GM23338 (cell line): ENCODE measurements at regions not wholly inside any gene's neighbourhood (a gene's known extent, or its start where the extent isn't known, plus 50 kb on each side); places are given as distances from the start of the nearest gene placed in this dataset.

ENCODE experiments used
- ATAC-seq: fragments of 200-7000 bp; cut with Tn5 transposase; 3 replicates; pipeline ENCODE4 v1.9.1; 2020
- DNase-seq: peaks from one replicate; pipeline ENCODE4 v3.0.0-alpha.2; 2015; ENCODE audit warnings: low spot score
- H2AFZ ChIP-seq: fragments of 200-600 bp; sonication (generic); 2 replicates; pipeline ENCODE4 v1.8.0; 2016; ENCODE audit warnings: antibody characterized with exemption, mild to moderate bottlenecking, moderate library complexity
- H3F3A ChIP-seq: fragments of 200-600 bp; sonication (generic); replicated peaks from 2 replicates; pipeline ENCODE4 v1.8.0; 2017; ENCODE audit warnings: antibody characterized with exemption, mixed run types, low read depth
- H3K27ac ChIP-seq: fragments of 200-600 bp; sonication (generic); 2 replicates; pipeline ENCODE4 v1.6.1; 2016; ENCODE audit warnings: low read depth
- H3K27me3 ChIP-seq: fragments of 200-600 bp; sonication (generic); 2 replicates; pipeline ENCODE4 v1.8.0; 2016; ENCODE audit warnings: mild to moderate bottlenecking, mixed run types, moderate library complexity; ENCODE audit not compliant: insufficient read depth
- H3K36me3 ChIP-seq: fragments of 200-600 bp; sonication (generic); 2 replicates; pipeline ENCODE4 v1.8.0; 2016; ENCODE audit warnings: mild to moderate bottlenecking; ENCODE audit not compliant: insufficient read depth
- H3K4me1 ChIP-seq: fragments of 200-600 bp; sonication (generic); 2 replicates; pipeline ENCODE4 v1.8.0; 2016; ENCODE audit warnings: mild to moderate bottlenecking, moderate library complexity; ENCODE audit not compliant: insufficient read depth
- H3K4me2 ChIP-seq: fragments of 200-600 bp; sonication (generic); 2 replicates; pipeline ENCODE4 v1.7.1; 2017; ENCODE audit warnings: mixed run types
- H3K4me3 ChIP-seq: fragments of 200-600 bp; sonication (generic); 2 replicates; pipeline ENCODE4 v1.6.1; 2016; ENCODE audit warnings: mixed run types
- H3K79me2 ChIP-seq: fragments of 200-600 bp; sonication (generic); replicated peaks from 2 replicates; pipeline ENCODE4 v1.8.0; 2017; ENCODE audit warnings: mild to moderate bottlenecking; ENCODE audit not compliant: insufficient read depth
- H3K9me2 ChIP-seq: fragments of 200-600 bp; sonication (generic); 2 replicates; pipeline ENCODE4 v1.8.0; 2017; ENCODE audit not compliant: insufficient read depth
- H4K20me1 ChIP-seq: fragments of 200-600 bp; sonication (generic); replicated peaks from 2 replicates; pipeline ENCODE4 v1.8.0; 2017; ENCODE audit warnings: mild to moderate bottlenecking; ENCODE audit not compliant: insufficient read depth
- H3K27ac Mint-ChIP-seq: 2 replicates; pipeline ENCODE4 v1.8.0; 2020; ENCODE audit warnings: inconsistent platforms, mild to moderate bottlenecking, moderate library complexity, mixed read lengths
- H3K27me3 Mint-ChIP-seq: 3 replicates; pipeline ENCODE4 v1.8.0; 2022; ENCODE audit warnings: low read depth, mild to moderate bottlenecking, moderate library complexity, mixed read lengths, inconsistent platforms; ENCODE audit not compliant: insufficient read depth, poor library complexity
- H3K36me3 Mint-ChIP-seq: 3 replicates; pipeline ENCODE4 v1.8.0; 2021; ENCODE audit warnings: low read depth, mild to moderate bottlenecking, inconsistent platforms, moderate library complexity, mixed read lengths
- H3K4me1 Mint-ChIP-seq: 3 replicates; pipeline ENCODE4 v1.8.0; 2020; ENCODE audit warnings: mild to moderate bottlenecking, inconsistent platforms, mixed read lengths
- H3K4me3 Mint-ChIP-seq: 3 replicates; pipeline ENCODE4 v1.8.0; 2021; ENCODE audit warnings: moderate library complexity, mild to moderate bottlenecking, inconsistent platforms, mixed read lengths
- H3K9me3 Mint-ChIP-seq: 3 replicates; pipeline ENCODE4 v1.8.0; 2020; ENCODE audit warnings: moderate library complexity, mild to moderate bottlenecking, inconsistent platforms, mixed read lengths
- CREB1 ChIP-seq: fragments of 250-450 bp; sonication (Bioruptor Pico); IDR thresholded peaks from 2 replicates; pipeline ENCODE4 v1.5.0; 2020; ENCODE audit warnings: low read depth, mild to moderate bottlenecking, moderate library complexity
- EZH2phosphoT487 ChIP-seq: fragments of 200-600 bp; sonication (generic); IDR thresholded peaks from one replicate; pipeline ENCODE4 v1.8.1; 2018; ENCODE audit warnings: antibody characterized with exemption; ENCODE audit not compliant: unreplicated experiment
- JUNB ChIP-seq: IDR thresholded peaks from one replicate; pipeline ENCODE4 v1.6.1; 2016; ENCODE audit warnings: antibody characterized with exemption; ENCODE audit not compliant: unreplicated experiment
- NANOG ChIP-seq: IDR thresholded peaks from 2 replicates; pipeline ENCODE4 v1.6.1; 2016; ENCODE audit warnings: antibody characterized with exemption, borderline replicate concordance
- ZNF114 ChIP-seq: fragments of 250-450 bp; sonication (Bioruptor Pico); IDR thresholded peaks from 2 replicates; pipeline ENCODE4 v1.5.0; 2020; ENCODE audit warnings: mild to moderate bottlenecking, moderate library complexity
- TF ChIP-seq, protein P1 (sequence below): IDR thresholded peaks from 2 replicates; pipeline ENCODE4 v1.6.1; 2016; ENCODE audit warnings: antibody characterized with exemption
- TF ChIP-seq, protein P2 (sequence below), 2 experiments: fragments of 200-600 bp in 1 of 2; sonication (generic) in 1 of 2; conservative IDR thresholded peaks; 2 replicates each; pipeline versions ENCODE4 v1.5.1 to v1.6.1; 2016 to 2017; ENCODE audit warnings: antibody characterized with exemption in 2 of 2, low read depth in 2 of 2, mild to moderate bottlenecking in 2 of 2, moderate library complexity in 1 of 2
- TF ChIP-seq, protein P3 (sequence below): fragments of 250-450 bp; sonication (Bioruptor Pico); IDR thresholded peaks from 2 replicates; pipeline ENCODE4 v1.5.0; 2020; ENCODE audit warnings: mild to moderate bottlenecking, moderate library complexity

DNA sequence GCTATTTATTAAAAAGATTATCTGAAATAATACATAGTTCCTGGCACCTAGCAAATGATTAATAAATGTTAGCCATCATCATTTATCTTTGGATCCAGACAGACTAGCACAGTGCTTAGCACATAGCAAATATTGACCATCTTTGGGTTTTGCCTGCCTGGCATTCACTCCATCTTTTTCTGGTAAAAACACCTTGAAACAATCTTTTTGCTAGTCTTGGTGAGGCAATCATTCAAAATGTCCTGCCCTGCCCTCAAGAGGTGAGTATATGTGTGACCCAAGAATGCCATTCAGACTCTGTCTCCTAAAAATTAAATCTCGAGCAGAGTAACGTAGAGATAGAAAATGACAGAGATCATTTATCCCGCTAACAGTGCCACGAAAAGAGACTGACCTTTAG, 78.3 kb upstream of the ZNF280D start:
- no peaks in the 10 kb centered on the region for H3K4me1 ChIP-seq
- H3K4me1 Mint-ChIP-seq = no peaks in the 10 kb centered on the region
- no peak overlapping the region for H3K4me3 Mint-ChIP-seq
- H2AFZ ChIP-seq = peak overlapping the region; percentile 8; the same call in 1 of the 2 replicates
- no peaks in the 10 kb centered on the region; the same call in 2 of the 3 replicates for H3K36me3 Mint-ChIP-seq
- H4K20me1 ChIP-seq = no peaks in the 10 kb centered on the region
- no peak overlapping the region for H3K27ac Mint-ChIP-seq
- no peaks in the 10 kb centered on the region for H3K27me3 ChIP-seq
- H3K36me3 ChIP-seq = peaks cover 4% of the 10 kb centered on the region; the same call in 1 of the 2 replicates
- no peak for ATAC-seq
- no peak overlapping the region for H3K4me3 ChIP-seq
- H3F3A ChIP-seq = no peaks in the 10 kb centered on the region
- H3K9me2 ChIP-seq = no peaks in the 10 kb centered on the region; the same call in 1 of the 2 replicates
- TF ChIP-seq, protein P1, sequence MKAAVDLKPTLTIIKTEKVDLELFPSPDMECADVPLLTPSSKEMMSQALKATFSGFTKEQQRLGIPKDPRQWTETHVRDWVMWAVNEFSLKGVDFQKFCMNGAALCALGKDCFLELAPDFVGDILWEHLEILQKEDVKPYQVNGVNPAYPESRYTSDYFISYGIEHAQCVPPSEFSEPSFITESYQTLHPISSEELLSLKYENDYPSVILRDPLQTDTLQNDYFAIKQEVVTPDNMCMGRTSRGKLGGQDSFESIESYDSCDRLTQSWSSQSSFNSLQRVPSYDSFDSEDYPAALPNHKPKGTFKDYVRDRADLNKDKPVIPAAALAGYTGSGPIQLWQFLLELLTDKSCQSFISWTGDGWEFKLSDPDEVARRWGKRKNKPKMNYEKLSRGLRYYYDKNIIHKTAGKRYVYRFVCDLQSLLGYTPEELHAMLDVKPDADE = no peak
- TF ChIP-seq, protein P2, sequence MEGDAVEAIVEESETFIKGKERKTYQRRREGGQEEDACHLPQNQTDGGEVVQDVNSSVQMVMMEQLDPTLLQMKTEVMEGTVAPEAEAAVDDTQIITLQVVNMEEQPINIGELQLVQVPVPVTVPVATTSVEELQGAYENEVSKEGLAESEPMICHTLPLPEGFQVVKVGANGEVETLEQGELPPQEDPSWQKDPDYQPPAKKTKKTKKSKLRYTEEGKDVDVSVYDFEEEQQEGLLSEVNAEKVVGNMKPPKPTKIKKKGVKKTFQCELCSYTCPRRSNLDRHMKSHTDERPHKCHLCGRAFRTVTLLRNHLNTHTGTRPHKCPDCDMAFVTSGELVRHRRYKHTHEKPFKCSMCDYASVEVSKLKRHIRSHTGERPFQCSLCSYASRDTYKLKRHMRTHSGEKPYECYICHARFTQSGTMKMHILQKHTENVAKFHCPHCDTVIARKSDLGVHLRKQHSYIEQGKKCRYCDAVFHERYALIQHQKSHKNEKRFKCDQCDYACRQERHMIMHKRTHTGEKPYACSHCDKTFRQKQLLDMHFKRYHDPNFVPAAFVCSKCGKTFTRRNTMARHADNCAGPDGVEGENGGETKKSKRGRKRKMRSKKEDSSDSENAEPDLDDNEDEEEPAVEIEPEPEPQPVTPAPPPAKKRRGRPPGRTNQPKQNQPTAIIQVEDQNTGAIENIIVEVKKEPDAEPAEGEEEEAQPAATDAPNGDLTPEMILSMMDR (conservative IDR thresholded peaks at IDR 0.05; ENCODE audit: low read depth in 2 of 2) = peak; percentile 12 to 31; a peak in 2 of 4 replicates
- DNase-seq = no peak
- H3K79me2 ChIP-seq = no peaks in the 10 kb centered on the region
- peaks cover 23% of the 10 kb centered on the region; the same call in 2 of the 3 replicates for H3K9me3 Mint-ChIP-seq
- no peaks in the 10 kb centered on the region for H3K27me3 Mint-ChIP-seq
- H3K27ac ChIP-seq = no peak overlapping the region
- no peak overlapping the region for H3K4me2 ChIP-seq

DNA sequence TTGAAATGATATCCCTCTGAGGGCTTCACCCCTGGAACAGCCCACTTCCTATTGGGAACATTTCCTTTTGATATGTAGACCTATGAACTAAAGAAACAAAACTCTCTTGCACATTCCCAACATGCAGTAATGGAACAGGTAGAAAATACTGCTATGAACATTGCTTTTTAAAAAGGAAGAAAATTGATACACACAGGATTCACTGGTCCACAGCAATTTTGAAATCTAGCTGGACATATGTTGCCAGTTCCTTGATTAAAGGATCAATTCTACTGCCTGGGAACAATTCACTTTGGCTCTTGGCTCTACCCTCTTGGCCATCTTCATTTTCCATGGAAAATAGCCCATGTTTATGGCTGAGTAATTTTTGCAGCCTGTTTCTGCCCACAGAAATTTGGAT, 74.9 kb upstream of the ZNF280D start:
- H3K4me1 Mint-ChIP-seq = no peaks in the 10 kb centered on the region
- Histone ChIP-seq H3K27me3 (no peaks in the 10 kb centered on the region), H4K20me1 (no peaks in the 10 kb centered on the region), H3K9me2 (no peaks in the 10 kb centered on the region; the same call in 1 of the 2 replicates), H3K4me2 (no peak overlapping the region), H3K4me1 (no peaks in the 10 kb centered on the region), H2AFZ (no peak overlapping the region), H3K79me2 (no peaks in the 10 kb centered on the region), H3F3A (no peaks in the 10 kb centered on the region), H3K36me3 (peaks cover 4% of the 10 kb centered on the region; the same call in 1 of the 2 replicates), H3K4me3 (no peak overlapping the region), H3K27ac (no peak overlapping the region)
- no peaks in the 10 kb centered on the region for H3K27me3 Mint-ChIP-seq
- H3K4me3 Mint-ChIP-seq = no peak overlapping the region
- ATAC-seq (no peak), DNase-seq (no peak)
- no peak for TF ChIP-seq NANOG
- no peak for TF ChIP-seq JUNB
- TF ChIP-seq, protein P2 (conservative IDR thresholded peaks at IDR 0.05; ENCODE audit: low read depth in 2 of 2) = no peak
- no peak for TF ChIP-seq CREB1 (CRISPR knock-in tag)
- TF ChIP-seq EZH2phosphoT487 = no peak
- TF ChIP-seq, protein P1 = no peak
- TF ChIP-seq, protein P3, sequence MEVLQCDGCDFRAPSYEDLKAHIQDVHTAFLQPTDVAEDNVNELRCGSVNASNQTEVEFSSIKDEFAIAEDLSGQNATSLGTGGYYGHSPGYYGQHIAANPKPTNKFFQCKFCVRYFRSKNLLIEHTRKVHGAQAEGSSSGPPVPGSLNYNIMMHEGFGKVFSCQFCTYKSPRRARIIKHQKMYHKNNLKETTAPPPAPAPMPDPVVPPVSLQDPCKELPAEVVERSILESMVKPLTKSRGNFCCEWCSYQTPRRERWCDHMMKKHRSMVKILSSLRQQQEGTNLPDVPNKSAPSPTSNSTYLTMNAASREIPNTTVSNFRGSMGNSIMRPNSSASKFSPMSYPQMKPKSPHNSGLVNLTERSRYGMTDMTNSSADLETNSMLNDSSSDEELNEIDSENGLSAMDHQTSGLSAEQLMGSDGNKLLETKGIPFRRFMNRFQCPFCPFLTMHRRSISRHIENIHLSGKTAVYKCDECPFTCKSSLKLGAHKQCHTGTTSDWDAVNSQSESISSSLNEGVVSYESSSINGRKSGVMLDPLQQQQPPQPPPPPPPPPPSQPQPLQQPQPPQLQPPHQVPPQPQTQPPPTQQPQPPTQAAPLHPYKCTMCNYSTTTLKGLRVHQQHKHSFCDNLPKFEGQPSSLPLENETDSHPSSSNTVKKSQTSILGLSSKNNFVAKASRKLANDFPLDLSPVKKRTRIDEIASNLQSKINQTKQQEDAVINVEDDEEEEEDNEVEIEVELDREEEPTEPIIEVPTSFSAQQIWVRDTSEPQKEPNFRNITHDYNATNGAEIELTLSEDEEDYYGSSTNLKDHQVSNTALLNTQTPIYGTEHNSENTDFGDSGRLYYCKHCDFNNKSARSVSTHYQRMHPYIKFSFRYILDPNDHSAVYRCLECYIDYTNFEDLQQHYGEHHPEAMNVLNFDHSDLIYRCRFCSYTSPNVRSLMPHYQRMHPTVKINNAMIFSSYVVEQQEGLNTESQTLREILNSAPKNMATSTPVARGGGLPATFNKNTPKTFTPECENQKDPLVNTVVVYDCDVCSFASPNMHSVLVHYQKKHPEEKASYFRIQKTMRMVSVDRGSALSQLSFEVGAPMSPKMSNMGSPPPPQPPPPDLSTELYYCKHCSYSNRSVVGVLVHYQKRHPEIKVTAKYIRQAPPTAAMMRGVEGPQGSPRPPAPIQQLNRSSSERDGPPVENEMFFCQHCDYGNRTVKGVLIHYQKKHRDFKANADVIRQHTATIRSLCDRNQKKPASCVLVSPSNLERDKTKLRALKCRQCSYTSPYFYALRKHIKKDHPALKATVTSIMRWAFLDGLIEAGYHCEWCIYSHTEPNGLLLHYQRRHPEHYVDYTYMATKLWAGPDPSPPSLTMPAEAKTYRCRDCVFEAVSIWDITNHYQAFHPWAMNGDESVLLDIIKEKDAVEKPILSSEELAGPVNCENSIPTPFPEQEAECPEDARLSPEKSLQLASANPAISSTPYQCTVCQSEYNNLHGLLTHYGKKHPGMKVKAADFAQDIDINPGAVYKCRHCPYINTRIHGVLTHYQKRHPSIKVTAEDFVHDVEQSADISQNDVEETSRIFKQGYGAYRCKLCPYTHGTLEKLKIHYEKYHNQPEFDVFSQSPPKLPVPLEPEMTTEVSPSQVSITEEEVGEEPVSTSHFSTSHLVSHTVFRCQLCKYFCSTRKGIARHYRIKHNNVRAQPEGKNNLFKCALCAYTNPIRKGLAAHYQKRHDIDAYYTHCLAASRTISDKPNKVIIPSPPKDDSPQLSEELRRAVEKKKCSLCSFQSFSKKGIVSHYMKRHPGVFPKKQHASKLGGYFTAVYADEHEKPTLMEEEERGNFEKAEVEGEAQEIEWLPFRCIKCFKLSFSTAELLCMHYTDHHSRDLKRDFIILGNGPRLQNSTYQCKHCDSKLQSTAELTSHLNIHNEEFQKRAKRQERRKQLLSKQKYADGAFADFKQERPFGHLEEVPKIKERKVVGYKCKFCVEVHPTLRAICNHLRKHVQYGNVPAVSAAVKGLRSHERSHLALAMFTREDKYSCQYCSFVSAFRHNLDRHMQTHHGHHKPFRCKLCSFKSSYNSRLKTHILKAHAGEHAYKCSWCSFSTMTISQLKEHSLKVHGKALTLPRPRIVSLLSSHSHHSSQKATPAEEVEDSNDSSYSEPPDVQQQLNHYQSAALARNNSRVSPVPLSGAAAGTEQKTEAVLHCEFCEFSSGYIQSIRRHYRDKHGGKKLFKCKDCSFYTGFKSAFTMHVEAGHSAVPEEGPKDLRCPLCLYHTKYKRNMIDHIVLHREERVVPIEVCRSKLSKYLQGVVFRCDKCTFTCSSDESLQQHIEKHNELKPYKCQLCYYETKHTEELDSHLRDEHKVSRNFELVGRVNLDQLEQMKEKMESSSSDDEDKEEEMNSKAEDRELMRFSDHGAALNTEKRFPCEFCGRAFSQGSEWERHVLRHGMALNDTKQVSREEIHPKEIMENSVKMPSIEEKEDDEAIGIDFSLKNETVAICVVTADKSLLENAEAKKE = no peak
- no peak for TF ChIP-seq ZNF114 (CRISPR knock-in tag)
- no peak overlapping the region for H3K27ac Mint-ChIP-seq
- H3K9me3 Mint-ChIP-seq = peaks cover 23% of the 10 kb centered on the region; the same call in 2 of the 3 replicates
- H3K36me3 Mint-ChIP-seq = no peaks in the 10 kb centered on the region; the same call in 2 of the 3 replicates
